IMR-90 (cell line): ENCODE measurements at regions not wholly inside any gene's neighbourhood (a gene's known extent, or its start where the extent isn't known, plus 50 kb on each side); places are given as distances from the start of the nearest gene placed in this dataset.

Source experiments
- ATAC-seq: fragments of 200-7000 bp; cut with Tn5 transposase; 2 replicates; pipeline ENCODE4 v1.9.1; 2020; ENCODE audit warnings: low read depth, mild to moderate bottlenecking, moderate library complexity
- BruUV-seq: library from RNA; stranded (reverse); fragments of 400-500 nt; replicated peaks from 2 replicates; lab custom pipeline; 2021; lab: Mats Ljungman, UMichigan
- CTCF ChIA-PET: fragments of 300-600 bp; formaldehyde crosslinking; extraction: SDS; loops from one replicate; lab custom pipeline; 2021; ENCODE audit warnings: antibody characterized with exemption; lab: Yijun Ruan, JAX
- POLR2A ChIA-PET: fragments of 300-600 bp; sonication (Branson Sonifier 250); formaldehyde crosslinking; loops from one replicate; lab custom pipeline; 2022; ENCODE audit warnings: antibody characterized with exemption; ENCODE audit not compliant: unreplicated experiment; lab: Charles Lee
- DNase-seq: peaks from one replicate; pipeline ENCODE4 v3.0.0; 2013
- H2AFZ ChIP-seq: replicated peaks from 2 replicates; pipeline ENCODE3; 2013; ENCODE audit warnings: low read length, mild to moderate bottlenecking; ENCODE audit not compliant: poor library complexity
- H2AK5ac ChIP-seq: 2 replicates; pipeline ENCODE4 v1.6.1; 2013; ENCODE audit warnings: low read depth, low read length, inconsistent platforms
- H2AK9ac ChIP-seq: replicated peaks from 2 replicates; pipeline ENCODE3; 2013; ENCODE audit warnings: mild to moderate bottlenecking, low read depth, low read length, moderate library complexity; ENCODE audit not compliant: poor library complexity
- H2BK120ac ChIP-seq: 2 replicates; pipeline ENCODE4 v1.6.1; 2013; ENCODE audit warnings: low read depth, low read length, inconsistent platforms
- H2BK15ac ChIP-seq: 3 replicates; pipeline ENCODE4 v1.6.1; 2013; ENCODE audit warnings: low read depth, low read length, inconsistent platforms
- H2BK20ac ChIP-seq: 2 replicates; pipeline ENCODE4 v1.6.1; 2013; ENCODE audit warnings: low read depth, mild to moderate bottlenecking, inconsistent platforms, low read length, moderate library complexity
- H2BK5ac ChIP-seq: 2 replicates; pipeline ENCODE4 v1.6.1; 2013; ENCODE audit warnings: mild to moderate bottlenecking, low read depth, low read length, inconsistent platforms; ENCODE audit not compliant: poor library complexity, severe bottlenecking
- H3K14ac ChIP-seq: replicated peaks from 2 replicates; pipeline ENCODE4 v1.6.1; 2013; ENCODE audit warnings: low read depth, low read length, inconsistent platforms
- H3K18ac ChIP-seq: 2 replicates; pipeline ENCODE4 v1.6.1; 2013; ENCODE audit warnings: low read depth, low read length, control low read depth
- H3K23ac ChIP-seq: 2 replicates; pipeline ENCODE4 v1.6.1; 2013; ENCODE audit warnings: low read depth, low read length, inconsistent platforms
- H3K27ac ChIP-seq: 2 replicates; pipeline ENCODE4 v1.5.1; 2013; ENCODE audit warnings: mild to moderate bottlenecking, control low read depth, low read length; ENCODE audit not compliant: insufficient read depth
- H3K27me3 ChIP-seq: 2 replicates; pipeline ENCODE4 v1.6.1; 2013; ENCODE audit warnings: low read length; ENCODE audit not compliant: control insufficient read depth, insufficient read depth
- H3K36me3 ChIP-seq: 2 replicates; pipeline ENCODE4 v1.6.1; 2013; ENCODE audit warnings: low read length, mixed read lengths; ENCODE audit not compliant: control insufficient read depth, insufficient read depth
- H3K4ac ChIP-seq: 2 replicates; pipeline ENCODE4 v1.6.1; 2013; ENCODE audit warnings: low read depth, low read length, inconsistent platforms
- H3K4me1 ChIP-seq: 2 replicates; pipeline ENCODE4 v1.6.1; 2013; ENCODE audit warnings: low read length, mixed read lengths; ENCODE audit not compliant: control insufficient read depth, insufficient read depth
- H3K4me2 ChIP-seq: 2 replicates; pipeline ENCODE4 v1.6.1; 2013; ENCODE audit warnings: low read depth, mild to moderate bottlenecking, control low read depth, low read length, moderate library complexity
- H3K4me3 ChIP-seq: 2 replicates; pipeline ENCODE4 v1.5.1; 2013; ENCODE audit warnings: low read depth, mild to moderate bottlenecking, control low read depth, low read length, moderate library complexity; ENCODE audit not compliant: insufficient read depth
- H3K56ac ChIP-seq: 2 replicates; pipeline ENCODE4 v1.6.1; 2013; ENCODE audit warnings: low read length, inconsistent platforms; ENCODE audit not compliant: insufficient read depth; ENCODE audit errors: extremely low read depth
- H3K79me1 ChIP-seq, 2 experiments: 2 replicates each; pipeline ENCODE4 v1.6.1; 2013; ENCODE audit warnings: low read length in 2 of 2, inconsistent platforms in 1 of 2, low read depth in 1 of 2
- H3K9ac ChIP-seq: 2 replicates; pipeline ENCODE4 v1.6.1; 2013; ENCODE audit warnings: low read depth, low read length, control low read depth
- H3K9me1 ChIP-seq: 2 replicates; pipeline ENCODE4 v1.6.1; 2013; ENCODE audit warnings: low read length, inconsistent platforms; ENCODE audit not compliant: insufficient read depth
- H3K9me3 ChIP-seq: 2 replicates; pipeline ENCODE4 v1.6.1; 2013; ENCODE audit warnings: low read length; ENCODE audit not compliant: control insufficient read depth, insufficient read depth
- H4K20me1 ChIP-seq: 2 replicates; pipeline ENCODE4 v1.6.1; 2013; ENCODE audit warnings: low read length, inconsistent platforms; ENCODE audit not compliant: insufficient read depth
- H4K5ac ChIP-seq: 2 replicates; pipeline ENCODE4 v1.6.1; 2013; ENCODE audit warnings: mild to moderate bottlenecking, low read depth, low read length, control low read depth
- H4K8ac ChIP-seq, 2 experiments: 2 replicates each; pipeline ENCODE4 v1.6.1; 2013; ENCODE audit warnings: low read depth in 2 of 2, low read length in 2 of 2, control low read depth in 1 of 2, inconsistent platforms in 1 of 2
- H4K91ac ChIP-seq: 2 replicates; pipeline ENCODE4 v1.6.1; 2013; ENCODE audit warnings: low read depth, low read length, inconsistent platforms; ENCODE audit not compliant: insufficient read depth
- CEBPB ChIP-seq: IDR thresholded peaks from 2 replicates; pipeline ENCODE4 v1.6.1; 2012; ENCODE audit warnings: low read depth, low read length, improper control_type of control experiment
- MAZ ChIP-seq: IDR thresholded peaks from 2 replicates; pipeline ENCODE4 v1.6.1; 2012; ENCODE audit warnings: low read depth, mild to moderate bottlenecking, low read length, improper control_type of control experiment, moderate library complexity, borderline replicate concordance
- NFE2L2 ChIP-seq: fragments of 150-350 bp; IDR thresholded peaks from 2 replicates; pipeline ENCODE4 v1.6.1; 2016; ENCODE audit warnings: low read depth, mild to moderate bottlenecking, low read length
- WGBS, 2 experiments: methylation state at CpG; one replicate each; pipeline versions ENCODE4 v1.1.5 to v1.1.7; 2013; ENCODE audit warnings: missing lambda C conversion rate in 2 of 2; ENCODE audit not compliant: insufficient read length in 1 of 2; ENCODE audit errors: extremely low coverage in 2 of 2; 5-methylcytosine and 5-hydroxymethylcytosine counted together
- dilution Hi-C: fragments of 300-500 bp; cut with HindIII; formaldehyde crosslinking; loops from one replicate; pipeline ENCODE4 v1.14.3; 2018; ENCODE audit warnings: low sequenced_read_pairs; ENCODE audit not compliant: unreplicated experiment
- in situ Hi-C: fragments of 300-500 bp; cut with MboI; formaldehyde crosslinking; loops from 3 replicates; pipeline ENCODE4 v1.14.3; 2019; ENCODE audit warnings: low sequenced_read_pairs, inconsistent platforms, mixed read lengths
- intact Hi-C: fragments of 100-400 bp; cut with micrococcal nuclease; formaldehyde crosslinking; loops from 2 replicates; pipeline ENCODE4 v1.10.0; 2022
- TF ChIP-seq, protein P1 (sequence below): fragments of 150-350 bp; IDR thresholded peaks from 2 replicates; pipeline ENCODE4 v1.6.1; 2017; ENCODE audit warnings: mild to moderate bottlenecking, antibody characterized with exemption, low read length, low read depth

DNA sequence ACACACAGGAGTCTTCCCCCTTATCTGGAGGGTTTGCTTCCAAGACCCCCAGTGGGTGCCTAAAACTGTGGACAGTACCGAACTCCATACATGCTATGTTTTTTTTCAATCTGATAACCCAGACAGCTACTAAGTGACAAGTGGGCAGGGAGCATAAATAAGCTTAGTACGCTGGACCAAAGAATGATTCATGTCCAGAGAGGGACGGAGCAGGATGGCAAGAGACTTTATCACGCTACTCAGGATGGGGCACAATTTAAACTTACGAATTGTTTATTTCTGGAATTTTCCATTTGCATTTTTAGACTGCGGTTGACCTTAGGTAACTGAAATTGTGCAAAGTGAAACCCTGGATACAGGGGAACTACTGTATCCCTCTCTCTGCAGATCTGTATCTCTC lies 410.0 kb upstream of the MKI67 start:
- H3K14ac ChIP-seq = no peak overlapping the region
- no peak overlapping the region for H2AFZ ChIP-seq
- no peak overlapping the region for H2AK5ac ChIP-seq
- no peaks in the 10 kb centered on the region for H3K4me1 ChIP-seq
- no peak overlapping the region for H3K23ac ChIP-seq
- no peak overlapping the region for H2BK20ac ChIP-seq
- intact Hi-C loops (loop anchor here (10.0 kb wide), 1 partner anchor 271 kb away; no protein-coding TSS in a partner anchor), in situ Hi-C loops (no loop called here), dilution Hi-C loops (no loop called here)
- no peaks in the 10 kb centered on the region for H3K9me1 ChIP-seq
- no TSS peak for BruUV-seq
- no peak overlapping the region for H2BK5ac ChIP-seq
- H3K27me3 ChIP-seq = no peaks in the 10 kb centered on the region
- H2BK120ac ChIP-seq = no peak overlapping the region
- ATAC-seq (no peak), DNase-seq (no peak)
- no peak overlapping the region for H3K4me3 ChIP-seq
- H3K4me2 ChIP-seq = no peak overlapping the region
- WGBS, 2 experiments = no CpG with 5 or more reads among the region's 6 CpGs
- H3K9me3 ChIP-seq = peaks cover 21% of the 10 kb centered on the region
- no peaks in the 10 kb centered on the region for H3K36me3 ChIP-seq
- no peak overlapping the region for H3K27ac ChIP-seq
- no peaks in the 10 kb centered on the region for H3K79me1 ChIP-seq
- no peak overlapping the region for H2AK9ac ChIP-seq
- no peak overlapping the region for H4K5ac ChIP-seq
- TF ChIP-seq NFE2L2 = no peak
- no peak for TF ChIP-seq CEBPB
- TF ChIP-seq, protein P1, sequence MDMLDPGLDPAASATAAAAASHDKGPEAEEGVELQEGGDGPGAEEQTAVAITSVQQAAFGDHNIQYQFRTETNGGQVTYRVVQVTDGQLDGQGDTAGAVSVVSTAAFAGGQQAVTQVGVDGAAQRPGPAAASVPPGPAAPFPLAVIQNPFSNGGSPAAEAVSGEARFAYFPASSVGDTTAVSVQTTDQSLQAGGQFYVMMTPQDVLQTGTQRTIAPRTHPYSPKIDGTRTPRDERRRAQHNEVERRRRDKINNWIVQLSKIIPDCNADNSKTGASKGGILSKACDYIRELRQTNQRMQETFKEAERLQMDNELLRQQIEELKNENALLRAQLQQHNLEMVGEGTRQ = no peak
- TF ChIP-seq MAZ = no peak
- H4K20me1 ChIP-seq = no peaks in the 10 kb centered on the region
- no peak overlapping the region for H4K91ac ChIP-seq
- H3K9ac ChIP-seq = no peak overlapping the region
- H3K4ac ChIP-seq = no peak overlapping the region
- POLR2A ChIA-PET = no interaction called here
- H4K8ac ChIP-seq = no peak overlapping the region
- H3K18ac ChIP-seq = no peak overlapping the region
- H2BK15ac ChIP-seq = no peak overlapping the region
- CTCF ChIA-PET = no interaction called here
- no peak overlapping the region for H3K56ac ChIP-seq
